ENCODE measurements at regions not wholly inside any gene's neighbourhood (a gene's known extent, or its start where the extent isn't known, plus 50 kb on each side); places are given as distances from the start of the nearest gene placed in this dataset.
"Not testable (repeated sequence)": the region's sequence is repeated elsewhere in the genome, so short reads cannot be mapped to it uniquely, and the experiment has no call there.

DNA sequence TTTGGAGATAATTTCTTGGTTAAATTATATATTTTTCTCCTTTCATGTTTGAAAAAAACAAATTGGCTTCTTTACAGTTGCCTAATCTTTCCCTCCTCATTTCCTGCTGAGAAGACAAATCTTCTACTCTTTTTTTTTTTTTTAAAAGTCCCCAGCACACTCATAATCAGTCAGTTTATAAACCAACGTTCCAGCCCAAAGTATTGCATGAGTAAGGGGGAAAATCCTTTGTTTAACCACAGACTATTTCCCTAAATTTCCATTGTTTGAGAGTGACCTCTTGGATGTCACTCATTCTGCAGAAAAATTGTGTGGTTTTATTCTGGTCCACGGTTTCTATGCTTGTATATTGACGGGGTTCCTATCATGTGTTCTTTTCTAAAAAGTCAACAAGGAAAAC, 55.1 kb upstream of the TLR4 start:
- TF ChIP-seq, protein P1, sequence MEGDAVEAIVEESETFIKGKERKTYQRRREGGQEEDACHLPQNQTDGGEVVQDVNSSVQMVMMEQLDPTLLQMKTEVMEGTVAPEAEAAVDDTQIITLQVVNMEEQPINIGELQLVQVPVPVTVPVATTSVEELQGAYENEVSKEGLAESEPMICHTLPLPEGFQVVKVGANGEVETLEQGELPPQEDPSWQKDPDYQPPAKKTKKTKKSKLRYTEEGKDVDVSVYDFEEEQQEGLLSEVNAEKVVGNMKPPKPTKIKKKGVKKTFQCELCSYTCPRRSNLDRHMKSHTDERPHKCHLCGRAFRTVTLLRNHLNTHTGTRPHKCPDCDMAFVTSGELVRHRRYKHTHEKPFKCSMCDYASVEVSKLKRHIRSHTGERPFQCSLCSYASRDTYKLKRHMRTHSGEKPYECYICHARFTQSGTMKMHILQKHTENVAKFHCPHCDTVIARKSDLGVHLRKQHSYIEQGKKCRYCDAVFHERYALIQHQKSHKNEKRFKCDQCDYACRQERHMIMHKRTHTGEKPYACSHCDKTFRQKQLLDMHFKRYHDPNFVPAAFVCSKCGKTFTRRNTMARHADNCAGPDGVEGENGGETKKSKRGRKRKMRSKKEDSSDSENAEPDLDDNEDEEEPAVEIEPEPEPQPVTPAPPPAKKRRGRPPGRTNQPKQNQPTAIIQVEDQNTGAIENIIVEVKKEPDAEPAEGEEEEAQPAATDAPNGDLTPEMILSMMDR (conservative IDR thresholded peaks at IDR 0.05) = no peak
- no peak for TF ChIP-seq ZFX (IDR thresholded peaks at IDR 0.05)

GRCh38 chr9:117644932-117645636, 59.1 kb upstream of the TLR4 start:
- TF ChIP-seq, protein P1 (conservative IDR thresholded peaks at IDR 0.05) = peak; percentile 15
- TF ChIP-seq ZFX (IDR thresholded peaks at IDR 0.05) = no peak
- no peak overlapping the region for H3K27ac ChIP-seq

More for the DNA sequence above, 55.1 kb upstream of the TLR4 start:
- H3K27ac ChIP-seq = no peak overlapping the region

DNA sequence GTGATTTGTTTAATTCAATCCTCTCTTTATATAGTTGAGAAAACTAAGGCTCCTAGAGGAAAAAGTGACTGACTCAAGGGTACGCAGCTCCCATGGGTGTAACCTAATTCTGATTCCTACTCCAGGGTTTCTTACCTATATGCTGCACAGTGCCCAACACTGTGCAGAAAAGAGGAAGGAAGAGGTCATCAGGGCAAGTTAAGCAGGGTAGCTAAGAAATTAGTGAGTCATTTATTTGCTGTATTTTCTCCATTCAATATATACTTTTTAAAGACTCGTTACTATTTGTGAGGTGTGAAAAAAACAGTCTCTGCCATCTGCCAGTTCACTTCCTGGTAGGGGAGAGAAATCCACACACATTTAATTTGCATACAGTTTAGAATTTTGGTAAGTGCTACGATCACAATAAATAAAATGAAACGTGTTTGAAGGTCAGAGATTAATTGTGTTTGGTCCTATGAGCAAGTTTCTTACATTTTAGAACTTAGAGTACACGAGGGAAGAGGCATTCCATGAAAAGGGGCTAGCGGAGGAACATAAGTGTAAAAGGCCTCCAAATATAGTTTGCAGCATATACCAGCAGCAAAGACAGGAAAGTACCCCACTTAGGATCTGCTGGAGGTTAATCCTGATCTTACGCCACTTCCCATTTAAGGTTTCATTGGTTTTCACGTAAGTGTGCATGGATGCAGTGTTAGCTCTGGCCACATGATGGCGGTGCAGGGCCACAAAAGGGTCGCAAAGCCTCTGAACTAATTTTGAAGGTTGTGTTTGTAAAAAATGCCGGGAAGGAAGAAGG, 59.9 kb upstream of the TLR4 start:
- H3K27ac ChIP-seq = no peak overlapping the region
- no peak for TF ChIP-seq ZFX (IDR thresholded peaks at IDR 0.05)
- TF ChIP-seq, protein P1 (conservative IDR thresholded peaks at IDR 0.05) = peak; percentile 94

DNA sequence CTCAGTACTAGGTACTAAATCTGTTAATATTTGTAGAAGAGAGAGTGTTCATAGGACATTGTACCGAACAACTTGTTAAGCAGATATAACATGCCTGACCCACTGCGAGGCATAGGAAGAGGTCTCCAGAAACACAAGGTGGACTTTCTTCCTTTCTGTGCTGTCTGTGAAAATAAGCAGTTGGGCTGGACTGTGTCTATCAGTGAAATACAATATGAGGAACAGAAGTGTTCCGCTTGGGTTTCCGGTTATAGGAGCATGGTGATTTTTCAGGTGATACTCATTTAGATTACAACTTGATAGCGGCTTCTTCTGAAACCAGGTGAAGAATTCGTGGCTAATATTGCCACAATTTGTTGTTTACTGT, 60.9 kb upstream of the TLR4 start:
- TF ChIP-seq, protein P1 (conservative IDR thresholded peaks at IDR 0.05) = no peak
- TF ChIP-seq ZFX (IDR thresholded peaks at IDR 0.05) = no peak
- no peak overlapping the region for H3K27ac ChIP-seq

- H3K27ac ChIP-seq = not testable (repeated sequence)
These were observed 61.5 kb upstream of the TLR4 start for GRCh38 chr9:117642571-117643287.

DNA sequence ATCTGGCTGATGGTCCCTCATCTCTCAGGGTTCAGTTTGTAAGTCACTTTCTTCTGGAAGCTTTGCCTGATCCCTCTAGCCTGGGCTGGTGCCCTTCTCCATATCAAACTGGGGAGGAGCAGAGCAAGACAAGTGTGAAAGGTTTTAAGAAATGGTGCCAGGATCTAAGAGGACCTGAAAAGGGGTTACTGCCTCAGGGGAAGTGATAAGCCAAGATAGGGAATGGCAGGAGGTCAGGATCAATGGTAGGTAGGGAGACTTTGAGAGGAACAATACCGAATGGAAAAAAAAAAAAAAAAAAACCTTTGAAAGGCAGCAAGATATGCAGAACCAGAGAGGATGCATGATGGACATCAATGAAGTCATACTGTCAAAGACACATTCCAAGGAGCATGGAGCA, 67.5 kb upstream of the TLR4 start:
- TF ChIP-seq, protein P1 (conservative IDR thresholded peaks at IDR 0.05) = no peak
- TF ChIP-seq ZFX (IDR thresholded peaks at IDR 0.05) = no peak
- no peak overlapping the region for H3K27ac ChIP-seq

GRCh38 chr9:117625154-117625553, 79.0 kb upstream of the TLR4 start:
- no peak overlapping the region for H3K27ac ChIP-seq
- TF ChIP-seq ZFX (IDR thresholded peaks at IDR 0.05) = no peak
- TF ChIP-seq, protein P1 (conservative IDR thresholded peaks at IDR 0.05) = no peak
